HCT116 (cell line): ENCODE measurements at regions not wholly inside any gene's neighbourhood (a gene's known extent, or its start where the extent isn't known, plus 50 kb on each side); places are given as distances from the start of the nearest gene placed in this dataset.

Source experiments
- ATAC-seq: fragments of 200-7000 bp; cut with Tn5 transposase; 2 replicates; pipeline ENCODE4 v1.9.1; 2020; ENCODE audit warnings: mild to moderate bottlenecking, moderate library complexity
- BruUV-seq: library from RNA; stranded (reverse); fragments of 400-500 nt; replicated peaks from 2 replicates; lab custom pipeline; 2021; lab: Mats Ljungman, UMichigan
- CTCF ChIA-PET: fragments of 300-600 bp; sonication (Branson Sonifier 250); formaldehyde crosslinking; loops from one replicate; lab custom pipeline; 2021; ENCODE audit warnings: antibody characterized with exemption; lab: Charles Lee
- POLR2A ChIA-PET: fragments of 300-600, 350-600 bp; sonication (Branson Sonifier 250); formaldehyde crosslinking; loops from one replicate; lab custom pipeline; 2021; ENCODE audit warnings: antibody characterized with exemption; lab: Charles Lee
- RAD21 ChIA-PET, 2 experiments: fragments of 300-600 bp; sonication (Branson Sonifier 250); formaldehyde crosslinking; loops; one replicate each; lab custom pipeline; 2023; ENCODE audit warnings: low total read pairs in 2 of 2; ENCODE audit not compliant: uncharacterized antibody in 2 of 2, unreplicated experiment in 2 of 2, low non-redundant PET in 1 of 2; lab: Charles Lee
- DNase-seq: peaks from one replicate; pipeline ENCODE4 v3.0.0-alpha.2; 2010; ENCODE audit warnings: low read depth, low spot score
- H2AFZ ChIP-seq: fragments of 200-600 bp; shearing (Covaris generic), sonication (generic); 2 replicates; pipeline ENCODE4 v1.6.1; 2017; ENCODE audit warnings: low read depth, mixed run types, mixed read lengths, antibody characterized with exemption, low read length; ENCODE audit not compliant: poor library complexity, severe bottlenecking
- H3K27ac ChIP-seq: 2 replicates; pipeline ENCODE4 v1.5.1; 2012; ENCODE audit warnings: low read depth, low read length
- H3K27me3 ChIP-seq: fragments of 200-600 bp; sonication (generic); 2 replicates; pipeline ENCODE4 v1.6.1; 2016; ENCODE audit warnings: mixed run types, low read length, mixed read lengths; ENCODE audit not compliant: insufficient read depth
- H3K36me3 ChIP-seq, 2 experiments: fragments of 200-500 bp in 1 of 2; fragments of 200-600 bp in 1 of 2; sonication (Bioruptor generic) in 1 of 2; sonication (generic) in 1 of 2; 2 replicates each; pipeline versions ENCODE4 v1.5.1 to v1.6.1; 2014 to 2016; ENCODE audit warnings: low read length in 2 of 2, inconsistent platforms in 1 of 2, mixed read lengths in 1 of 2, mixed run types in 1 of 2; ENCODE audit not compliant: insufficient read depth in 2 of 2, control insufficient read depth in 1 of 2
- H3K4me1 ChIP-seq, 2 experiments: fragments of 200-600 bp in 1 of 2; sonication (generic) in 1 of 2; 2 replicates each; pipeline versions ENCODE4 v1.5.1 to v1.6.1; 2012 to 2017; ENCODE audit warnings: low read length in 2 of 2, inconsistent platforms in 1 of 2, mild to moderate bottlenecking in 1 of 2, mixed read lengths in 1 of 2, mixed run types in 1 of 2, moderate library complexity in 1 of 2; ENCODE audit not compliant: insufficient read depth in 2 of 2, control insufficient read depth in 1 of 2
- H3K4me2 ChIP-seq: fragments of 200-600 bp; sonication (generic); 2 replicates; pipeline ENCODE4 v1.6.1; 2017; ENCODE audit warnings: mixed run types, low read length, mixed read lengths
- H3K4me3 ChIP-seq, 2 experiments: fragments of 200-600 bp in 1 of 2; sonication (generic) in 1 of 2; replicated peaks in 1 of 2; 2 replicates each; pipeline ENCODE4 v1.5.1; 2011 to 2016; ENCODE audit warnings: low read length in 2 of 2, control low read depth in 1 of 2, low read depth in 1 of 2, mild to moderate bottlenecking in 1 of 2, mixed read lengths in 1 of 2, mixed run types in 1 of 2
- H3K79me2 ChIP-seq: fragments of 200-600 bp; sonication (generic); 2 replicates; pipeline ENCODE4 v1.6.1; 2017; ENCODE audit warnings: mild to moderate bottlenecking, mixed run types, low read length, moderate library complexity, mixed read lengths; ENCODE audit not compliant: insufficient read depth
- H3K9ac ChIP-seq: fragments of 200-600 bp; sonication (generic); 2 replicates; pipeline ENCODE4 v1.6.1; 2016; ENCODE audit warnings: low read length, mixed read lengths
- H3K9me2 ChIP-seq: fragments of 200-600 bp; sonication (generic), shearing (Covaris generic); 2 replicates; pipeline ENCODE4 v1.6.1; 2017; ENCODE audit warnings: mixed run types, mild to moderate bottlenecking, moderate library complexity; ENCODE audit not compliant: insufficient read depth
- H3K9me3 ChIP-seq, 2 experiments: fragments of 200-500 bp in 1 of 2; fragments of 200-600 bp in 1 of 2; sonication (Bioruptor generic) in 1 of 2; sonication (generic) in 1 of 2; 2 replicates each; pipeline ENCODE4 v1.6.1; 2014 to 2017; ENCODE audit warnings: low read length in 2 of 2, mixed read lengths in 2 of 2, inconsistent platforms in 1 of 2, low read depth in 1 of 2, mild to moderate bottlenecking in 1 of 2, mixed run types in 1 of 2, moderate library complexity in 1 of 2; ENCODE audit not compliant: control insufficient read depth in 1 of 2, insufficient read depth in 1 of 2
- H4K20me1 ChIP-seq: fragments of 200-600 bp; sonication (generic), shearing (Covaris generic); 2 replicates; pipeline ENCODE4 v1.6.1; 2017; ENCODE audit warnings: mixed run types, mild to moderate bottlenecking, moderate library complexity; ENCODE audit not compliant: insufficient read depth
- CEBPB ChIP-seq: IDR thresholded peaks from 2 replicates; pipeline ENCODE4 v1.6.1; 2012; ENCODE audit warnings: low read depth
- RAD21 ChIP-seq: IDR thresholded peaks from 2 replicates; pipeline ENCODE4 v1.6.1; 2012; ENCODE audit warnings: low read depth, mild to moderate bottlenecking
- SIN3A ChIP-seq: IDR thresholded peaks from 2 replicates; pipeline ENCODE4 v1.6.1; 2012; ENCODE audit warnings: low read depth
- SP1 ChIP-seq: IDR thresholded peaks from 2 replicates; pipeline ENCODE4 v1.6.1; 2012; ENCODE audit warnings: low read depth
- ZFX ChIP-seq: fragments of 450-650 bp; IDR thresholded peaks from 2 replicates; pipeline ENCODE4 v1.6.1; 2017
- ZNF274 ChIP-seq: fragments of 200-500 bp; sonication (Bioruptor generic); IDR thresholded peaks from 2 replicates; pipeline ENCODE4 v1.6.1; 2014; ENCODE audit warnings: mild to moderate bottlenecking, low read depth, low read length, inconsistent platforms
- intact Hi-C: fragments of 100-400 bp; cut with micrococcal nuclease; formaldehyde crosslinking; loops from 2 replicates; pipeline ENCODE4 v1.10.0; 2022
- TF ChIP-seq, protein P1 (sequence below): IDR thresholded peaks from 2 replicates; pipeline ENCODE4 v1.6.1; 2012; ENCODE audit warnings: low read depth
- TF ChIP-seq, protein P2 (sequence below): IDR thresholded peaks from 2 replicates; pipeline ENCODE4 v1.6.1; 2012

DNA sequence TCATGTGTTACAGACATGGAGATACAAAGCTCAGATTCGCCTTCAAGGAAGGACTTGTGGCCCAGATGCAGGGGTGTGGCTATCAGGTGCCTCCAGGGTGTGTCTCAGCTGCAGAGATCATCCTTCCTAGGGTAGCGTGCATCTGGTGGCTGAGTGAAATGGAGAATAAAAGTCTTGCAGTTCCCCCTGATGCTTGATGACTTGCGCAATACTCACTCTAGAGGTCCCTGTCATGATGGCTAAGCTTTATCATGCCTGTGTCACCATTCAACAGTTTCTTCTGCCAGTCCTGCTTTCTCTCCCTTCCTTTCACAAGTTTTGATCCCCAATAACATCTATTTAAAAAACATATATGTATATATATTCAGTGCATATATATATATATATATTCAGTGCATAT is 228.1 kb downstream of the PAX1 start:
- ChIA-PET POLR2A (no interaction called here), CTCF (no interaction called here)
- BruUV-seq: no TSS peak

DNA sequence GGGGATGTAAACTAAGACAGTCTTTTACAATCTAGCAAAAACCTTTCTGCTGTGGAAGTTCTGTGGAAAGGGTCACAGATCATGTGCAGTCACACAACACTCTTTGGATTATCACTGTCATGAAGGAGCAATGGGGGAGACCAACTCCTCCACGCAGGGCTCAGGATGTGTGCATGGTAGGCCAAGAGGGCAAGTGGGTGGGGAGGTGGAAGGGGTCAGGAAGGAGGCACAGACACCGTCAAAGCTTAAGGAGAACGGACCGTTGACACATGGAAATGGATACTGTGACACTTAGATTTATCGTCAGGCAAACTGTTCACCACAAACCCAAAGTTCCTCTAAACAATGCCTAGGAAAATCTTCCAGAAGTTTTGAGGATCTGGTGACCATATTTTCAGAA is 215.8 kb downstream of the PAX1 start:
- H3K4me1 ChIP-seq: no peaks in the 10 kb centered on the region
- BruUV-seq: no TSS peak
- H4K20me1 ChIP-seq: no peaks in the 10 kb centered on the region
- RAD21 ChIA-PET: no interaction called here
- DNase-seq (no peak), ATAC-seq (no peak)
- H3K27ac ChIP-seq: no peak overlapping the region
- H3K4me3 ChIP-seq: no peak overlapping the region
- H3K4me2 ChIP-seq: no peak overlapping the region
- no peak overlapping the region for H3K9ac ChIP-seq
- intact Hi-C loops: no loop called here
- no peaks in the 10 kb centered on the region for H3K79me2 ChIP-seq
- CTCF ChIA-PET: no interaction called here
- no peak overlapping the region for H2AFZ ChIP-seq
- POLR2A ChIA-PET: no interaction called here
- TF ChIP-seq, protein P1, sequence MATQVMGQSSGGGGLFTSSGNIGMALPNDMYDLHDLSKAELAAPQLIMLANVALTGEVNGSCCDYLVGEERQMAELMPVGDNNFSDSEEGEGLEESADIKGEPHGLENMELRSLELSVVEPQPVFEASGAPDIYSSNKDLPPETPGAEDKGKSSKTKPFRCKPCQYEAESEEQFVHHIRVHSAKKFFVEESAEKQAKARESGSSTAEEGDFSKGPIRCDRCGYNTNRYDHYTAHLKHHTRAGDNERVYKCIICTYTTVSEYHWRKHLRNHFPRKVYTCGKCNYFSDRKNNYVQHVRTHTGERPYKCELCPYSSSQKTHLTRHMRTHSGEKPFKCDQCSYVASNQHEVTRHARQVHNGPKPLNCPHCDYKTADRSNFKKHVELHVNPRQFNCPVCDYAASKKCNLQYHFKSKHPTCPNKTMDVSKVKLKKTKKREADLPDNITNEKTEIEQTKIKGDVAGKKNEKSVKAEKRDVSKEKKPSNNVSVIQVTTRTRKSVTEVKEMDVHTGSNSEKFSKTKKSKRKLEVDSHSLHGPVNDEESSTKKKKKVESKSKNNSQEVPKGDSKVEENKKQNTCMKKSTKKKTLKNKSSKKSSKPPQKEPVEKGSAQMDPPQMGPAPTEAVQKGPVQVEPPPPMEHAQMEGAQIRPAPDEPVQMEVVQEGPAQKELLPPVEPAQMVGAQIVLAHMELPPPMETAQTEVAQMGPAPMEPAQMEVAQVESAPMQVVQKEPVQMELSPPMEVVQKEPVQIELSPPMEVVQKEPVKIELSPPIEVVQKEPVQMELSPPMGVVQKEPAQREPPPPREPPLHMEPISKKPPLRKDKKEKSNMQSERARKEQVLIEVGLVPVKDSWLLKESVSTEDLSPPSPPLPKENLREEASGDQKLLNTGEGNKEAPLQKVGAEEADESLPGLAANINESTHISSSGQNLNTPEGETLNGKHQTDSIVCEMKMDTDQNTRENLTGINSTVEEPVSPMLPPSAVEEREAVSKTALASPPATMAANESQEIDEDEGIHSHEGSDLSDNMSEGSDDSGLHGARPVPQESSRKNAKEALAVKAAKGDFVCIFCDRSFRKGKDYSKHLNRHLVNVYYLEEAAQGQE: no peak
- TF ChIP-seq CEBPB (no peak), SIN3A (no peak), ZFX (no peak), ZNF274 (no peak)
- no peaks in the 10 kb centered on the region for H3K27me3 ChIP-seq
- no peaks in the 10 kb centered on the region for H3K9me2 ChIP-seq
- peaks cover 0 to 27% of the 10 kb centered on the region in 2 experiments; a peak in 2 of 4 replicates for H3K9me3 ChIP-seq
- no peaks in the 10 kb centered on the region for H3K36me3 ChIP-seq

More for the DNA sequence above, 228.1 kb downstream of the PAX1 start:
- no peak overlapping the region for H2AFZ ChIP-seq
- ATAC-seq (no peak), DNase-seq (no peak)
- TF ChIP-seq RAD21 (no peak), CEBPB (no peak), SP1 (no peak)
- TF ChIP-seq, protein P2, sequence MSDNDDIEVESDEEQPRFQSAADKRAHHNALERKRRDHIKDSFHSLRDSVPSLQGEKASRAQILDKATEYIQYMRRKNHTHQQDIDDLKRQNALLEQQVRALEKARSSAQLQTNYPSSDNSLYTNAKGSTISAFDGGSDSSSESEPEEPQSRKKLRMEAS: no peak
- H3K9me3 ChIP-seq: peaks cover 0 to 4% of the 10 kb centered on the region in 2 experiments; a peak in 1 of 4 replicates
- no peaks in the 10 kb centered on the region for H3K4me1 ChIP-seq
- no peaks in the 10 kb centered on the region for H4K20me1 ChIP-seq
- no peaks in the 10 kb centered on the region for H3K36me3 ChIP-seq
- no peaks in the 10 kb centered on the region for H3K27me3 ChIP-seq
- RAD21 ChIA-PET: no interaction called here
- intact Hi-C loops: no loop called here
- no peak overlapping the region for H3K4me3 ChIP-seq
- no peaks in the 10 kb centered on the region for H3K79me2 ChIP-seq
- no peak overlapping the region for H3K9ac ChIP-seq
- no peaks in the 10 kb centered on the region for H3K9me2 ChIP-seq
- H3K27ac ChIP-seq: no peak overlapping the region
- no peak overlapping the region for H3K4me2 ChIP-seq
